ENCODE measurements at regions not wholly inside any gene's neighbourhood (a gene's known extent, or its start where the extent isn't known, plus 50 kb on each side); places are given as distances from the start of the nearest gene placed in this dataset.

GRCh38 chr12:128114485-128114884 lies 152.5 kb upstream of the TMEM132C start:
- Histone ChIP-seq H3K27ac (ENCODE audit: low read depth in 1 of 2, low read length in 1 of 2) (no peak overlapping the region), H3K4me1 (ENCODE audit: control insufficient read depth in 5 of 5, insufficient read depth in 5 of 5, low read length in 5 of 5) (no peaks in the 10 kb centered on the region), H3K9ac (ENCODE audit: insufficient read depth in 1 of 2, low read length in 2 of 2) (no peak overlapping the region), H3K9me3 (ENCODE audit: control insufficient read depth in 4 of 4, insufficient read depth in 3 of 4, low read length in 3 of 4) (peaks cover 0 to 7% (median 2%) of the 10 kb centered on the region in 4 donors), H3K4me3 (no peak overlapping the region), H3K36me3 (ENCODE audit: control insufficient read depth in 4 of 4, insufficient read depth in 4 of 4, low read length in 4 of 4) (no peaks in the 10 kb centered on the region), H3K27me3 (ENCODE audit: control insufficient read depth in 3 of 3, insufficient read depth in 3 of 3, low read length in 2 of 3) (no peaks in the 10 kb centered on the region)
- DNase-seq (no peak), ATAC-seq (ENCODE audit: insufficient read depth, low FRiP score) (no peak)
- no peak for TF ChIP-seq CTCF (IDR thresholded peaks at IDR 0.05; ENCODE audit: control extremely low read depth, extremely low read depth)
- 50 to 85% methylated on average over 2 of the region's 2 CpGs for WGBS, 2 donors

GRCh38 chr12:128116537-128116936 lies 150.4 kb upstream of the TMEM132C start:
- H3K36me3 ChIP-seq (ENCODE audit: control insufficient read depth in 4 of 4, insufficient read depth in 4 of 4, low read length in 4 of 4): no peaks in the 10 kb centered on the region
- DNase-seq: no peak
- WGBS, 2 donors: 72 to 79% methylated on average over 5 of the region's 5 CpGs
- H3K9me3 ChIP-seq (ENCODE audit: control insufficient read depth in 4 of 4, insufficient read depth in 3 of 4, low read length in 3 of 4): peaks cover 0 to 9% (median 4%) of the 10 kb centered on the region in 4 donors
- ATAC-seq (ENCODE audit: insufficient read depth, low FRiP score): no peak
- H3K4me1 ChIP-seq (ENCODE audit: control insufficient read depth in 5 of 5, insufficient read depth in 5 of 5, low read length in 5 of 5): no peaks in the 10 kb centered on the region
- no peaks in the 10 kb centered on the region for H3K27me3 ChIP-seq (ENCODE audit: control insufficient read depth in 3 of 3, insufficient read depth in 3 of 3, low read length in 2 of 3)
- no peak overlapping the region for H3K9ac ChIP-seq (ENCODE audit: insufficient read depth in 1 of 2, low read length in 2 of 2)
- no peak overlapping the region for H3K27ac ChIP-seq (ENCODE audit: low read depth in 1 of 2, low read length in 1 of 2)
- TF ChIP-seq CTCF (IDR thresholded peaks at IDR 0.05; ENCODE audit: control extremely low read depth, extremely low read depth): no peak
- H3K4me3 ChIP-seq: no peak overlapping the region

- no peak for DNase-seq
- no peaks in the 10 kb centered on the region for H3K27me3 ChIP-seq (ENCODE audit: control insufficient read depth in 3 of 3, insufficient read depth in 3 of 3, low read length in 2 of 3)
- no peak overlapping the region for H3K9ac ChIP-seq (ENCODE audit: insufficient read depth in 1 of 2, low read length in 2 of 2)
- H3K4me1 ChIP-seq (ENCODE audit: control insufficient read depth in 5 of 5, insufficient read depth in 5 of 5, low read length in 5 of 5): no peaks in the 10 kb centered on the region
- H3K9me3 ChIP-seq (ENCODE audit: control insufficient read depth in 4 of 4, insufficient read depth in 3 of 4, low read length in 3 of 4): peaks cover 0 to 10% (median 4%) of the 10 kb centered on the region in 4 donors
- H3K4me3 ChIP-seq: no peak overlapping the region
- WGBS, 2 donors: 91 to 95% methylated on average over 4 of the region's 4 CpGs
- TF ChIP-seq CTCF (IDR thresholded peaks at IDR 0.05; ENCODE audit: control extremely low read depth, extremely low read depth): no peak
- ATAC-seq (ENCODE audit: insufficient read depth, low FRiP score): no peak
- no peaks in the 10 kb centered on the region for H3K36me3 ChIP-seq (ENCODE audit: control insufficient read depth in 4 of 4, insufficient read depth in 4 of 4, low read length in 4 of 4)
- H3K27ac ChIP-seq (ENCODE audit: low read depth in 1 of 2, low read length in 1 of 2): no peak overlapping the region
These were observed 146.9 kb upstream of the TMEM132C start for GRCh38 chr12:128120035-128120434.

GRCh38 chr12:128121424-128121823 lies 145.5 kb upstream of the TMEM132C start:
- WGBS, 2 donors: 66 to 70% methylated on average over 3 of the region's 3 CpGs
- Histone ChIP-seq H3K4me1 (ENCODE audit: control insufficient read depth in 5 of 5, insufficient read depth in 5 of 5, low read length in 5 of 5) (no peaks in the 10 kb centered on the region), H3K36me3 (ENCODE audit: control insufficient read depth in 4 of 4, insufficient read depth in 4 of 4, low read length in 4 of 4) (no peaks in the 10 kb centered on the region), H3K9ac (ENCODE audit: insufficient read depth in 1 of 2, low read length in 2 of 2) (no peak overlapping the region), H3K9me3 (ENCODE audit: control insufficient read depth in 4 of 4, insufficient read depth in 3 of 4, low read length in 3 of 4) (peaks cover 0 to 10% (median 4%) of the 10 kb centered on the region in 4 donors), H3K4me3 (no peak overlapping the region), H3K27me3 (ENCODE audit: control insufficient read depth in 3 of 3, insufficient read depth in 3 of 3, low read length in 2 of 3) (no peaks in the 10 kb centered on the region), H3K27ac (ENCODE audit: low read depth in 1 of 2, low read length in 1 of 2) (no peak overlapping the region)
- ATAC-seq (ENCODE audit: insufficient read depth, low FRiP score): no peak
- no peak for DNase-seq
- TF ChIP-seq CTCF (IDR thresholded peaks at IDR 0.05; ENCODE audit: control extremely low read depth, extremely low read depth): no peak
